ENCODE measurements at regions not wholly inside any gene's neighbourhood (a gene's known extent, or its start where the extent isn't known, plus 50 kb on each side); places are given as distances from the start of the nearest gene placed in this dataset.

GRCh38 chr5:74028976-74029375, 403.0 kb downstream of the ARHGEF28 start:
- ATAC-seq: no peak
- no peak for TF ChIP-seq CTCF (IDR thresholded peaks at IDR 0.05)
- Histone ChIP-seq H3K4me3 (no peak overlapping the region), H3K4me1 (no peaks in the 10 kb centered on the region), H3K36me3 (ENCODE audit: insufficient read depth in 1 of 2, low read depth in 1 of 2) (no peaks in the 10 kb centered on the region), H3K27ac (no peak overlapping the region), H3K9me3 (no peaks in the 10 kb centered on the region), H3K27me3 (ENCODE audit: insufficient read depth in 3 of 3, low read length in 2 of 3) (peaks cover 0 to 3% (median 0%) of the 10 kb centered on the region in 3 donors)
- intact Hi-C loops (cut with DNase I): no loop called here
- DNase-seq: no peak
- WGBS, 3 donors: 67 to 81% (median 77%) methylated on average over 4 of the region's 4 CpGs

- intact Hi-C loops (cut with DNase I): no loop called here
- no peaks in the 10 kb centered on the region for H3K9me3 ChIP-seq
- DNase-seq (no peak), ATAC-seq (no peak)
- H3K4me3 ChIP-seq: no peak overlapping the region
- H3K4me1 ChIP-seq: no peaks in the 10 kb centered on the region
- WGBS, 3 donors: 79 to 87% (median 86%) methylated on average over 3 of the region's 3 CpGs
- TF ChIP-seq CTCF (IDR thresholded peaks at IDR 0.05): no peak
- no peak overlapping the region for H3K27ac ChIP-seq
- H3K36me3 ChIP-seq (ENCODE audit: insufficient read depth in 1 of 2, low read depth in 1 of 2): no peaks in the 10 kb centered on the region
- peaks cover 0 to 3% (median 0%) of the 10 kb centered on the region in 3 donors for H3K27me3 ChIP-seq (ENCODE audit: insufficient read depth in 3 of 3, low read length in 2 of 3)
Observed at GRCh38 chr5:74028406-74028805, 402.4 kb downstream of the ARHGEF28 start.

- no peak for TF ChIP-seq CTCF (IDR thresholded peaks at IDR 0.05)
- 91 to 100% (median 98%) methylated on average over 2 of the region's 2 CpGs for WGBS, 3 donors
Observed at GRCh38 chr5:74027732-74028338, 401.8 kb downstream of the ARHGEF28 start.

GRCh38 chr5:74026310-74026709, 400.3 kb downstream of the ARHGEF28 start:
- H3K4me1 ChIP-seq: no peaks in the 10 kb centered on the region
- TF ChIP-seq CTCF (IDR thresholded peaks at IDR 0.05): no peak
- no peak for ATAC-seq
- H3K4me3 ChIP-seq: no peak overlapping the region
- 85 to 89% (median 85%) methylated on average over 2 of the region's 2 CpGs for WGBS, 3 donors
- H3K27ac ChIP-seq: no peak overlapping the region
- H3K27me3 ChIP-seq (ENCODE audit: insufficient read depth in 3 of 3, low read length in 2 of 3): peaks cover 0 to 3% (median 0%) of the 10 kb centered on the region in 3 donors
- no peak for DNase-seq
- no peaks in the 10 kb centered on the region for H3K9me3 ChIP-seq
- intact Hi-C loops (cut with DNase I): no loop called here
- no peaks in the 10 kb centered on the region for H3K36me3 ChIP-seq (ENCODE audit: insufficient read depth in 1 of 2, low read depth in 1 of 2)

More at GRCh38 chr5:74027732-74028338, 401.8 kb downstream of the ARHGEF28 start:
- Histone ChIP-seq H3K4me3 (no peak overlapping the region), H3K36me3 (ENCODE audit: insufficient read depth in 1 of 2, low read depth in 1 of 2) (no peaks in the 10 kb centered on the region), H3K27ac (no peak overlapping the region), H3K4me1 (no peaks in the 10 kb centered on the region), H3K9me3 (no peaks in the 10 kb centered on the region), H3K27me3 (ENCODE audit: insufficient read depth in 3 of 3, low read length in 2 of 3) (peaks cover 0 to 3% (median 0%) of the 10 kb centered on the region in 3 donors)
- DNase-seq (no peak), ATAC-seq (no peak)
- intact Hi-C loops (cut with DNase I): no loop called here

GRCh38 chr5:74021126-74021525, 395.1 kb downstream of the ARHGEF28 start:
- Histone ChIP-seq H3K36me3 (ENCODE audit: insufficient read depth in 1 of 2, low read depth in 1 of 2) (no peaks in the 10 kb centered on the region), H3K27ac (no peak overlapping the region), H3K4me1 (no peaks in the 10 kb centered on the region), H3K4me3 (no peak overlapping the region), H3K27me3 (ENCODE audit: insufficient read depth in 3 of 3, low read length in 2 of 3) (no peaks in the 10 kb centered on the region), H3K9me3 (no peaks in the 10 kb centered on the region)
- DNase-seq (no peak), ATAC-seq (no peak)
- TF ChIP-seq CTCF (IDR thresholded peaks at IDR 0.05): no peak
- intact Hi-C loops (cut with DNase I): no loop called here
